ENCODE measurements at regions not wholly inside any gene's neighbourhood (a gene's known extent, or its start where the extent isn't known, plus 50 kb on each side); places are given as distances from the start of the nearest gene placed in this dataset.

DNA sequence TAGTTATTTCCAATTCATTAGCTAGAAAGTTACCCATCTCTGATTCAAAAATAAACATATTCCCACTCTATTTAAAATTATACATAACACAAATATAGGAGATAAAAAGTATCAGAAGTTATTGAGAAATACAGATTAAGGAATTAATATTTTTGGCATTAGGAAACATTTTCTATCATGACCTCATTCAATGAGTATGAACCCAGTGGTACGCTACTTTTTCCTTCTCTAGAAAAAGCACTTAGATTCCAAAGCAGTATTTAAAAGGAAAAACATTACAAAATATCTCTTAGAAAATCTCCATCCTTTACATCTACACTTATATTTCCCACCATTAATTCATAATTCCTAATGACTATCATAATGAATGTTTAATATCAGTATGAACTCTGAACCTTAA is 240.6 kb upstream of the GNAI1 start:
- DNase-seq = no peak
- Histone ChIP-seq H3K27ac (no peak overlapping the region), H3K9me3 (no peaks in the 10 kb centered on the region), H3K4me1 (no peaks in the 10 kb centered on the region), H3K4me3 (no peak overlapping the region), H3K36me3 (no peaks in the 10 kb centered on the region), H3K27me3 (no peaks in the 10 kb centered on the region)
- intact Hi-C loops (cut with DNase I; ENCODE audit: low total_unique reads) = no loop called here
- TF ChIP-seq EP300 (IDR thresholded peaks at IDR 0.05) (no peak), POLR2AphosphoS5 (IDR thresholded peaks at IDR 0.05) (no peak), POLR2A (IDR thresholded peaks at IDR 0.05) (no peak)
- TF ChIP-seq, protein P1, sequence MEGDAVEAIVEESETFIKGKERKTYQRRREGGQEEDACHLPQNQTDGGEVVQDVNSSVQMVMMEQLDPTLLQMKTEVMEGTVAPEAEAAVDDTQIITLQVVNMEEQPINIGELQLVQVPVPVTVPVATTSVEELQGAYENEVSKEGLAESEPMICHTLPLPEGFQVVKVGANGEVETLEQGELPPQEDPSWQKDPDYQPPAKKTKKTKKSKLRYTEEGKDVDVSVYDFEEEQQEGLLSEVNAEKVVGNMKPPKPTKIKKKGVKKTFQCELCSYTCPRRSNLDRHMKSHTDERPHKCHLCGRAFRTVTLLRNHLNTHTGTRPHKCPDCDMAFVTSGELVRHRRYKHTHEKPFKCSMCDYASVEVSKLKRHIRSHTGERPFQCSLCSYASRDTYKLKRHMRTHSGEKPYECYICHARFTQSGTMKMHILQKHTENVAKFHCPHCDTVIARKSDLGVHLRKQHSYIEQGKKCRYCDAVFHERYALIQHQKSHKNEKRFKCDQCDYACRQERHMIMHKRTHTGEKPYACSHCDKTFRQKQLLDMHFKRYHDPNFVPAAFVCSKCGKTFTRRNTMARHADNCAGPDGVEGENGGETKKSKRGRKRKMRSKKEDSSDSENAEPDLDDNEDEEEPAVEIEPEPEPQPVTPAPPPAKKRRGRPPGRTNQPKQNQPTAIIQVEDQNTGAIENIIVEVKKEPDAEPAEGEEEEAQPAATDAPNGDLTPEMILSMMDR (IDR thresholded peaks at IDR 0.05) = no peak
- 81 to 96% (median 85%) methylated on average over 1 of the region's 1 CpG for WGBS, 5 donors

DNA sequence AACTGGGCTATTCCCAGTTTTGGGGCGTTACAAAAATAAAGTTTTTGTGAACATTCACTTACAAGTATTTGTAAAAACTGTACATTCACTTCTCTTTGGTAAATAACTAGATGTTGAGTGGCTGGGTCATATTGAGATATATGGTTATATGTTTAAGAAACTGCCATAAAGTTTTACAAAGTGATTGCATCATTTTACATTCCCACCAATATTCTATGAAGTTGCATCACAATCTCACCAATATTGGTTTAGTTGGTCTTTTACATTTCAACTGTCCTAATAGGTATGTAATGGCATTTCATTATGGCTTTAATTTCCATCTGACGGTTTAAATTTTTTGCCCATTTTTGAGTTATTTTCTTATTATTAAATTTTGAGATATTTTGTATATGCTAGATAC is 251.7 kb upstream of the GNAI1 start:
- intact Hi-C loops (cut with DNase I; ENCODE audit: low total_unique reads) = no loop called here
- no peak overlapping the region for H3K27ac ChIP-seq
- DNase-seq = no peak
- H3K36me3 ChIP-seq = no peaks in the 10 kb centered on the region
- WGBS, 5 donors = 33 to 88% (median 83%) methylated on average over 2 of the region's 2 CpGs
- TF ChIP-seq EP300 (IDR thresholded peaks at IDR 0.05) (no peak), POLR2AphosphoS5 (IDR thresholded peaks at IDR 0.05) (no peak), POLR2A (IDR thresholded peaks at IDR 0.05) (no peak)
- TF ChIP-seq, protein P1 (IDR thresholded peaks at IDR 0.05) = no peak
- H3K4me1 ChIP-seq = no peaks in the 10 kb centered on the region
- H3K4me3 ChIP-seq = no peak overlapping the region
- H3K27me3 ChIP-seq = no peaks in the 10 kb centered on the region
- H3K9me3 ChIP-seq = no peaks in the 10 kb centered on the region

DNA sequence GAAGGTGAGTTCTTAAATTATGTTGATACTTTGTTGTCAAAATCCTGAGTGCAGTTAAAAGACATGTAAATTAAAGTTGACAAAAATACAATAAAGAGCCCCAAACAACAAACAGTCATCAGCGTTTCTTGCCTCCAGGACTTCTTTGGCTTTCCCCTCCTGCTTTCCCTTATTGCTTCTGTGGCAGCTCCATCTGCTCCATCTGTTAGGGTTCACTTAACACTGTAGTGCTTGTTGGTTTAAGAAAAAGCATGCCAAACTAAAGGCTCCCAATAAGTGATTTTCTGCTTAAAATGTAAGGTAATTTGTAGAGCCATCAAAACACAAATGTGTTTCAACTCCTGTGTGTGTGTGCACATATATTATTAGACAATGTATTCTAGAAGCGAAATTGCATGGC is 254.3 kb upstream of the GNAI1 start:
- WGBS, 5 donors = 55 to 63% (median 61%) methylated on average over 2 of the region's 2 CpGs
- no peaks in the 10 kb centered on the region for H3K27me3 ChIP-seq
- no peak for TF ChIP-seq POLR2A (IDR thresholded peaks at IDR 0.05)
- TF ChIP-seq, protein P1 (IDR thresholded peaks at IDR 0.05) = no peak
- TF ChIP-seq EP300 (IDR thresholded peaks at IDR 0.05) = no peak
- no peak for TF ChIP-seq POLR2AphosphoS5 (IDR thresholded peaks at IDR 0.05)
- H3K27ac ChIP-seq = no peak overlapping the region
- no peaks in the 10 kb centered on the region for H3K9me3 ChIP-seq
- peak in 1 of 2 donors; percentile 26 for DNase-seq
- intact Hi-C loops (cut with DNase I; ENCODE audit: low total_unique reads) = no loop called here
- no peaks in the 10 kb centered on the region for H3K36me3 ChIP-seq
- H3K4me1 ChIP-seq = no peaks in the 10 kb centered on the region
- H3K4me3 ChIP-seq = no peak overlapping the region

DNA sequence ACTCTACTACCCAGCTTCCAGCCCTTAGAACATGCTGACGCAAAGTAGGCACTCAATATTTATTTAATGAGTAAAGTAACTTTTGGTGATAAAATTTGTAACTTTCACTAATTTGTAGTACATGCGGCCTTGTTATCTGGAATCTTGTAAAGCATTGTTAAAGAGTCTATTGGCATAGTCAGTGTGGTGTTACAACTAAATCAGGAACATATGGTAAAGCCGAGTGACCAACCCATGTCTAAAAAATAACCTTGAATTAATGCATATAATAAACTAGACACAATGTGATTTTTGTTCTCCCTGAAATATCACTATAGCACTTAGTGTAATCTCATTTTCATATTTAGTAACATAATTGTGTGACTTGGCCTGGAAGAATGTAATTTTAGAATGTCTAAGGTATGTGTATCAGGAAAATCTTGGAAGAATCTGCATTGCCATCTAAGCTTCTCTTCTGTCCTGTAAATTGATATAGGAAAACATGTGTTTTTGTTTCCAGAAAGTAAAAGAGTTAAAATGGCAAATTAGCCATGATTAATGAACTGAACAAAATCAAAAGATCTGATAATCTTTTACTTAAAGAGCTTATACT is 256.7 kb upstream of the GNAI1 start:
- TF ChIP-seq POLR2AphosphoS5 (IDR thresholded peaks at IDR 0.05) = no peak
- TF ChIP-seq EP300 (IDR thresholded peaks at IDR 0.05) = no peak
- TF ChIP-seq, protein P1 (IDR thresholded peaks at IDR 0.05) = no peak
- intact Hi-C loops (cut with DNase I; ENCODE audit: low total_unique reads) = no loop called here
- WGBS, 5 donors = 35 to 72% (median 41%) methylated on average over 3 of the region's 3 CpGs

More for the DNA sequence above, 256.7 kb upstream of the GNAI1 start:
- DNase-seq = no peak
- Histone ChIP-seq H3K27ac (no peak overlapping the region), H3K36me3 (no peaks in the 10 kb centered on the region), H3K4me1 (no peaks in the 10 kb centered on the region), H3K4me3 (no peak overlapping the region), H3K27me3 (no peaks in the 10 kb centered on the region), H3K9me3 (no peaks in the 10 kb centered on the region)

All from stomach (tissue), 8 donors.